ENCODE measurements at regions not wholly inside any gene's neighbourhood (a gene's known extent, or its start where the extent isn't known, plus 50 kb on each side); places are given as distances from the start of the nearest gene placed in this dataset.
"Not testable (repeated sequence)": the region's sequence is repeated elsewhere in the genome, so short reads cannot be mapped to it uniquely, and the experiment has no call there.

DNA sequence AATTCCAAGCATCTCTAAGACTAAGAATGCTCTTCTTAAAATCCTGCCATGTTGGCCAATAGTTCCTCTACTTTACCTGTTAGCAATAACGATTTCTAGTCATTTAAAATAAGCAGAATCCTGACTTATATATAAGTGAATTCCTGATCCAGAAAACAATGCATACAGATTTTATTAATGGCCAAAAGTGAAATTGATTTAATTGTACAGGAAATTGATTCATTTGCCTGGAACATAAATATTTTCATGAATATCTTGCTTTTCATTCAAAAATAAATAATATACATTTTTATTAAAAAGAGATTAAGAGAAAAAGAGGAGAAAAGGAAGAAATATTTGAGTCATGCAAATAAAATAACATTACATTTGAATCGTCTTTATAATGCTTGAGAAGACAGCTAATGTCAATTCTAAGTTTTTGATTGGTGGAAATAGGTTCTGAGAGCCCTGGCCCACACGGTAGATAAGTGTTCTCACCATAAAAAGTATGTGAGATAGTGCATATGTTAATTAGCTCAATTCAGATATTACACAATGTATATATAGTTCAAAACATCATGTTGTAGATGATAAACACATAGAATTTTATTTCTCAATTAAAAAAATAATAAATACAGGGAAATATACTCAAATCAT lies 323.2 kb upstream of the MIR17HG start:
- H3K36me3 Mint-ChIP-seq = no peaks in the 10 kb centered on the region
- H3K9me3 Mint-ChIP-seq = peaks cover 0 to 12% of the 10 kb centered on the region in 2 donors
- H3K27ac Mint-ChIP-seq = no peak overlapping the region
- ATAC-seq (no peak), DNase-seq (ENCODE audit: low spot score in 2 of 2) (no peak)

DNA sequence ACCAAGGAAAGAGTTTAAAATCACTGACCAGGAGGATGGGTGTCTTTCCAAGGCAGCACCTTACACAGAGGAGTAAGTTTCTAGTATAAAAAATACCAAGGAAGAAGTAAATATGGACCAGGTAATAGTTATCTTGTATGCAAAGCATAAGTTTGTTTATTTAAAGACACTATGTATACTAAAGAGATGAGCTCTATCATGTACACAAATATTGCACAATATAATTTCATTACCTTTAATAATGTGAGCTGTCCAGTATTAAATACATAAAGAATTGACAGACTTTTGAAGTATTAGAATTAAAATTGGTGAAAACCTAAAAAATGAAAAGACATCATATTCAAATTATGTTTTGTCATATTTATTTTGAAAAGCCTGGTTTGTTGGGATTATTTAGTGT lies 322.0 kb upstream of the MIR17HG start:
- peaks cover 0 to 12% of the 10 kb centered on the region in 2 donors for H3K9me3 Mint-ChIP-seq
- DNase-seq (ENCODE audit: low spot score in 2 of 2) (no peak), ATAC-seq (no peak)
- no peak overlapping the region for H3K27ac Mint-ChIP-seq
- no peaks in the 10 kb centered on the region for H3K36me3 Mint-ChIP-seq

GRCh38 chr13:91031508-91031907 lies 316.0 kb upstream of the MIR17HG start:
- DNase-seq (ENCODE audit: low spot score in 2 of 2) (no peak), ATAC-seq (no peak)
- no peaks in the 10 kb centered on the region for H3K36me3 Mint-ChIP-seq
- no peak overlapping the region for H3K27ac Mint-ChIP-seq
- H3K9me3 Mint-ChIP-seq = peaks cover 0 to 22% of the 10 kb centered on the region in 2 donors

GRCh38 chr13:91032104-91032503 lies 315.4 kb upstream of the MIR17HG start:
- H3K36me3 Mint-ChIP-seq = no peaks in the 10 kb centered on the region
- H3K9me3 Mint-ChIP-seq = peaks cover 5 to 16% of the 10 kb centered on the region in 2 donors
- no peak for ATAC-seq
- H3K27ac Mint-ChIP-seq = no peak overlapping the region
- DNase-seq (ENCODE audit: low spot score in 2 of 2) = no peak

DNA sequence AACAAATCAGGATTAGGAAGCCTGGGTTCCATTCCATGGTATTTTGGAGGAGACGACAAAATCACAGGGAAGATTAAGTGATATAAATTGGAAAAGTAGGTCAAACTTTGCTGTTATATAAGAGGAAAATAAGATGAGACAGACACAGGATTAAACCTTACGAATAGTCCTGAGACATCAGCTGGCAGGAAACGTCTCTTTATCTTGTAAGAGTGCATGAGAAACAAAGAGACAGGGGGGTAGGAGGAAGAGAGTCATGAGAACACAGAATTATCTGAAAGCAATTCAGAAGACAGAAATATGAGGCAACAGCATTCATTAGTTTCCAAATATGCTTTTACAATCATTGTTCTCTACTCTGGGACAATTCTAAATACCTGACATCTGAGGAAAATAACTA lies 310.6 kb upstream of the MIR17HG start:
- DNase-seq (ENCODE audit: low spot score in 2 of 2) (no peak), ATAC-seq (no peak)
- H3K9me3 Mint-ChIP-seq = peaks cover 8 to 10% of the 10 kb centered on the region in 2 donors
- H3K36me3 Mint-ChIP-seq = no peaks in the 10 kb centered on the region
- H3K27ac Mint-ChIP-seq = no peak overlapping the region

GRCh38 chr13:91042870-91043269 lies 304.6 kb upstream of the MIR17HG start:
- H3K36me3 Mint-ChIP-seq = no peaks in the 10 kb centered on the region
- peaks cover 0 to 5% of the 10 kb centered on the region in 2 donors for H3K9me3 Mint-ChIP-seq
- DNase-seq (ENCODE audit: low spot score in 2 of 2) (no peak), ATAC-seq (no peak)
- no peak overlapping the region for H3K27ac Mint-ChIP-seq

GRCh38 chr13:91045351-91046034 lies 302.0 kb upstream of the MIR17HG start:
- no peak overlapping the region for H3K27ac Mint-ChIP-seq
- no peak for ATAC-seq

DNA sequence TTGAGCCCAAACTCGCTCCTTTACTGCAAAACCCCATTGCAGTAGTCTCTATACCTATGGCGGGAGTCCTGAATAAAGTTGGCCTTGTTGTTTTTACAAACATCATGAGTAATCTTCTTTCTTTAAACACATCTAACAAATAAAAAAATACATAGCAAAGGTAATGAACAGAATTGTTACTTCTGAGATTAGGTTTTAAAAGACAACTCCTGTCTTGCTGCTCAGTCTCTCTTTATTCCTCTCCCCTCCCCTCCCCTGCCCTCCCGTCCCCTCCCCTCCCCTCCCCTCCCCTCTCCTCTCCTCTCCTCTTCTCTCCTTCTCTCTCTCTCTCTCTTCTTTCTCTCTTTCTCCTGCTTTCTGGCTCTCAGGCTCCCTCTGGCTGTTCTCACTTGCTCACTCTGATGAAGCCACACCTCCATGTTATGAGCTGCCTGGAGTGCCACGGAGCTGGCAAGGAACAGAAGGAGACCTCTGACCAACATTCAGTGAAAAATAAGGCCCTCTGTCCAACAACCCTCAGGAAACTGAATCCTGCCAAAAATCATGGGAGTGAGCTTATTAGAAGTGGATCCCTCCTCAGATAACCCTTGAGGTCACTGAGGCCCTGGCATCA lies 300.7 kb upstream of the MIR17HG start:
- H3K9me3 Mint-ChIP-seq = peaks cover 5 to 9% of the 10 kb centered on the region in 2 donors
- no peaks in the 10 kb centered on the region for H3K36me3 Mint-ChIP-seq
- DNase-seq (ENCODE audit: low spot score in 2 of 2) (no peak), ATAC-seq (no peak)
- H3K27ac Mint-ChIP-seq = no peak overlapping the region

More at GRCh38 chr13:91045351-91046034, 302.0 kb upstream of the MIR17HG start:
- no peaks in the 10 kb centered on the region for H3K36me3 Mint-ChIP-seq
- DNase-seq (ENCODE audit: low spot score in 2 of 2) = no peak
- peaks cover 5 to 9% of the 10 kb centered on the region in 2 donors for H3K9me3 Mint-ChIP-seq

DNA sequence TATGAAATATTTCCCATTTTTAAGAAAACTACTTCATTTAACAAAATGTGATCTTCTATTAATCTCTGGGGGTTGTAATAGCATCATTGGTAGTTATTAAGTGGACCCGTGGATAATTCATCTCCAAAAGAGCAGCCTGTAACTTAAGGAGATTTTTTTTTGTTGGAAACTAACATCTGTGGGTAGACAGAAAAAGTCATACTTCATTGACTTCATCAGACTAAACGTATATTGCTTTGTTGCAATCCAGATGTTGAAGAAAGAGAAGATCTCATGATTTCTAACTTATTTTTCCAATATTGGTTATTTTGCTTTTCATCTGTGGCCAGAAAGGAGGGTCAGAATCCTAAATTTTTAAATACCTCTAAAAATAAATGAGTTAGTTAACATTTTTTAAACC lies 296.5 kb upstream of the MIR17HG start:
- DNase-seq (ENCODE audit: low spot score in 2 of 2) (no peak), ATAC-seq (no peak)
- no peak overlapping the region for H3K27ac Mint-ChIP-seq
- H3K36me3 Mint-ChIP-seq = no peaks in the 10 kb centered on the region
- peaks cover 5 to 9% of the 10 kb centered on the region in 2 donors for H3K9me3 Mint-ChIP-seq

DNA sequence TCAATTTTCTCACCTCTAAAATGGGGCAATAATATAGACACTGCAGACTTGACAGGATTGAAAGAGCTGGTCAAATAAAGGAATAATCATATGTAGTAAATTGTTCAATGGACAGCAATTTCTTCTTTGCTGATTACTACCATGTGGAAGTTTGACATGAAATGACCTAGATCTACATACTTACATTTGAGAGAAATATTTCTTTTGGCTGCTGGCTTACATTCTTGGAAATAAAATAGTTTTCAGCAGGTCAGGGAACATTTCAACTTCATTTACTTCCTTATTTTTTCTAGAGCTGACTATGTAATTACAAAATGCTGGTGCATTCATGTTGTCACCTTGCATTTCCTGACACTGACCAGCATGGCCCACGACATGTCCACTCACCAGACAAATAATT lies 294.6 kb upstream of the MIR17HG start:
- no peaks in the 10 kb centered on the region for H3K36me3 Mint-ChIP-seq
- no peak overlapping the region for H3K27ac Mint-ChIP-seq
- ATAC-seq (no peak), DNase-seq (ENCODE audit: low spot score in 2 of 2) (no peak)
- H3K9me3 Mint-ChIP-seq = peaks cover 9 to 12% of the 10 kb centered on the region in 2 donors

- no peak for ATAC-seq
- H3K36me3 Mint-ChIP-seq = no peaks in the 10 kb centered on the region
- no peak overlapping the region for H3K27ac Mint-ChIP-seq
- no peak for DNase-seq (ENCODE audit: low spot score in 2 of 2)
- H3K9me3 Mint-ChIP-seq = peaks cover 9 to 12% of the 10 kb centered on the region in 2 donors
These were observed 294.0 kb upstream of the MIR17HG start for GRCh38 chr13:91053318-91054065.

- ATAC-seq (no peak), DNase-seq (ENCODE audit: low spot score in 2 of 2) (no peak)
- Mint-ChIP-seq H3K36me3 (no peaks in the 10 kb centered on the region), H3K9me3 (peaks cover 8 to 16% of the 10 kb centered on the region in 2 donors), H3K27ac (no peak overlapping the region)
These were observed 292.6 kb upstream of the MIR17HG start for GRCh38 chr13:91054902-91055301.

DNA sequence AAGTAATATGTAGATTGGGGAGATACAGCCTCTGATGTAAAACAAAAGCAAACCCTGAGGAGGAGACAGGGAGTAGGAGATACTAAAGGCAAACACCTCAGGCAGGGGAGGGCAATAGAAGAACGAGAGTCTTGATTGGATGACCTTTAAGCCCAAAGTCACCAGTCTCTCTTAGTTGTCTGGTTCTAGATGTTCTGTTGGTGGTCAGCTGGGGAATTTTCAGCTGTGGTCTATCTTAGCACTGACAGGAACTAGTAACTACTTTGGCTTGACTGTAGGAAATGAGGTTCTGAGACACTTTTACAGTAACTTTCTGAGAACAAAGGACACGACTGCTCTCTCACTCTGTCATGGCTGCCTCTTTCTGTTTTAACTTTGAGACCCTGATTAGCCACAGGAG lies 290.7 kb upstream of the MIR17HG start:
- Mint-ChIP-seq H3K9me3 (peaks cover 4 to 13% of the 10 kb centered on the region in 2 donors), H3K36me3 (no peaks in the 10 kb centered on the region), H3K27ac (no peak overlapping the region)
- ATAC-seq = no peak
- DNase-seq (ENCODE audit: low spot score in 2 of 2) = no peak

GRCh38 chr13:91057507-91057906 lies 290.0 kb upstream of the MIR17HG start:
- not testable (repeated sequence) for DNase-seq (ENCODE audit: low spot score in 2 of 2); H3K36me3 Mint-ChIP-seq; ATAC-seq; H3K27ac Mint-ChIP-seq
- peaks cover 4 to 16% of the 10 kb centered on the region in 2 donors for H3K9me3 Mint-ChIP-seq

DNA sequence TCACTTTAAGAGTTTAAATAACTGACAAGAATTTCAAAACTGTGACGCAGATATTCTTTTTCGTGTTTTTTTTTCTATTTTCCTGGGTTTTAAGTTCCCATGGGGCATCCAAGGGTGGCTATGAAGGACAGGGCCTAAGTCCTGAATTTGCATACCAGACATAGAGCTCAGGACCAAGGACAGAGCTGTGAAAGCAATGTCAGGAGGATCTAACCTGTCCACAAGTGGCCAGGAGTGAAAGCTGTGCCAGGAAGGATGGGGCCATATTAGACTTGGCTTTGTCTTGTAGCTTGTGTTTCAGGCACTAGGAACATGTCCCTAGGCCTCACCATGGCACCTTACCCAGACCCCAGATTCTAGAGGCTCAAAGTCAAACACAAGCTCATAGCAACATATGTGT lies 289.4 kb upstream of the MIR17HG start:
- H3K9me3 Mint-ChIP-seq = peaks cover 4 to 16% of the 10 kb centered on the region in 2 donors
- ATAC-seq (no peak), DNase-seq (ENCODE audit: low spot score in 2 of 2) (no peak)
- H3K36me3 Mint-ChIP-seq = no peaks in the 10 kb centered on the region
- H3K27ac Mint-ChIP-seq = no peak overlapping the region

DNA sequence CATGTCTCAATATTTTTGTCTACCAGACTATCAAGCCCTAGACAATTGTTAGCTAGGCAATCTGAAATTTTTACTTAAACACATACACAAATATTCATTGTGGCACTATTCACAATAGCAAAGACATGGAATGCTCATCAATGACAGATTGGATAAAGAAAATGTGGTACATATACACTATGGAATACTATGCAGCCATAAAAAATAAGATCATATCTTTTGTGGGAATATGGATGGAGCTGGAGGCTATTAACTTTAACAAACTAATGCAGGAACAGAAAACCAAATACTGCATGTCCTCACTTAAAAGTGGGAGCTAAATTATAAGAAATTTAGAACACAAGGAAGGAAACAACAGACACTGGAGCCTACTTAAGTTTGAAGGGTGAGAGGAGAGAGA lies 288.6 kb upstream of the MIR17HG start:
- Mint-ChIP-seq H3K36me3 (no peaks in the 10 kb centered on the region), H3K27ac (no peak overlapping the region), H3K9me3 (peaks cover 4 to 16% of the 10 kb centered on the region in 2 donors)
- DNase-seq (ENCODE audit: low spot score in 2 of 2) = no peak
- no peak for ATAC-seq

GRCh38 chr13:91066745-91067144 lies 280.7 kb upstream of the MIR17HG start:
- ATAC-seq (no peak), DNase-seq (ENCODE audit: low spot score in 2 of 2) (no peak)
- Mint-ChIP-seq H3K36me3 (no peaks in the 10 kb centered on the region), H3K9me3 (peaks cover 8% of the 10 kb centered on the region in 2 donors), H3K27ac (no peak overlapping the region)
